Hematopoietic multipotent progenitor cell treated with erythropoietin and hydrocortisone succinate and interleukin-3 and kit ligand, for 8 days (in vitro differentiated cells): ENCODE measurements at regions not wholly inside any gene's neighbourhood (a gene's known extent, or its start where the extent isn't known, plus 50 kb on each side); places are given as distances from the start of the nearest gene placed in this dataset.

Source experiments
- DNase-seq: peaks from one replicate; pipeline ENCODE4 v3.0.0-alpha.2; 2015

DNA sequence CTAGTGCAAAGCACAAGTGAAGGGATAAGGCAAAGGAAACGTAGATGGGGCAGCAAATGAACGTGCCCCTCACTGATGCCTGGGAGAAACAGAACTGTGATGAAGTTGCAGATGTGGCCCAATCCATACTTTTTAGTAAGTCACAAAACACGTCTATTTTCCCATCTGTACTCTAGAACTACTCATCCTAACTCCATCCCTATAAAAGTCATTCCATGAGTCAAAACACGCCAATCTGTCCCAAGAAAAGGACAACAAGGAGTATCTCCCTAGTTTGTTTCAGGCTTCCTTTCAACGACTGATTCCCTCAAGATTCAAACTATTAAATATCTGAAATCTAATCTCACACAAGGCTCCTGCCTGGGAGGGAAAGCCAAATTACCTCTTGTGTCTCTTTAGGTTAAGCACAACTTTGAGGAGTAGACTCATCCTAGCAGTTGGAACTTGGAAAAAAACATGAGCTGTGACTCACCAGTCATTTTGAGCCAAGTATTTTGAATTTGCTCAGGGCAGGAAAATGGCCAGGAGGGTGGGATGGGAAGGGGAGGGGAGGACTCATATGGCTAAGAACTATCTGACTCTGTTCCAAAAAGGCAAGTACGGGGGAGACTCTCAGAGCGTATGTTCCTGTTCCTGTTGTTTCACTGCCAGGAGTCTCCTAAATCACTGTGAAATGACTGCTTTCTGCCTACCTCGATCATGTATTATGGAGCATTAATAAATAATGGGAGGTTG, 214.5 kb upstream of the CAMK1G start:
- no peak for DNase-seq

DNA sequence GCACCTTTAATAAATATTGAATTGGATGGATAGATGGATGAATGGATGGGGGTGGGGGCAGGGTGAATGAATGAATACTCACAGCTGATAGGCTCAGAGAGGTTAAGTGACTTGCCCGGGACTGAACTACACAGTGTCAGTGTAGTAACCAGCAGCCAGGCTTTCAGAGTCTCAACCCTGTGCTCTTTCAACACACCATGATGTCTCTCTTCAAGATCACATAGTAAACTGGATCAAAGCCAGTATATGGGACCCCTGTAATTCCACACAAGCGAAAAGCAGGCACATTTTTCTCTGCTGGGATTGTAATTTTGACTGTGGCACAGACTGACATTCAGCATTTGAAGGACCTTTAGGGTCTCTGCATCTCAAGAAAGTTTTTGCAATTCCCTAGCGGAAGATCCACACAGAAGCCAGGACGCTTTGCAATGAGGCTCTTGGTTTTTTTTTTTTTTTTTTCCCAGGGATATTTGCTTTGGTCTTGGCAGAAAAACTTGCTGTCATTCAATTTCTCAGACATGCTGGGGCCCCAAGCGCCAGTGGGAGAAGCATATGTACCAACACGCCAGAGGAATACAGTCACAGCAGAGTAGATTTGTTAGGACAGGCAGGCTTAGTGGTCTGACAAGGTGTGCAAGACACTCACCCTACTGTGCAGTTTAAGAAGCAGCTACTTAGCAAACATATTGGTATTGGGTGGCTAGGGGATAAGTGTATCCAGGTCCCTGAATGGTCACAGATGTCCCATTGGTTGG, 213.1 kb upstream of the CAMK1G start:
- no peak for DNase-seq

DNA sequence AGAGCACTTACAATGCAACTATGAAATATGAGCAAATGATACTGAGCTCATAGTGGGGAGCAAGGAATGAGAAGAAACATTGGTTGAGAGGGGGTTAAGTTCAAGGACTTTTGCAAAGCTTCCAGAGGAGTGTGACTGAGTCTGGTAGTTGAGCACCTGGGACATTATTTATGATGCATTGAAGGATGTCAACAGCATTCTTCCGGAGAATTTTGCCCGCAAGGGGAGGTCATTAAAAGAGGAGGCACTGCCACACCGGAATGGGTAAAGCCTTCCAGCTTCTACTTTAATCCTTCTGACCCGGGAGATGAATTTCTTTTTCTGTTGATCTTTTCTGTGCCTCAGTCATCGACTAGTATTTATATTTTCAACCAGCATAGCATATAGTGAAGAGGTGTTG, 208.4 kb upstream of the CAMK1G start:
- DNase-seq = no peak

DNA sequence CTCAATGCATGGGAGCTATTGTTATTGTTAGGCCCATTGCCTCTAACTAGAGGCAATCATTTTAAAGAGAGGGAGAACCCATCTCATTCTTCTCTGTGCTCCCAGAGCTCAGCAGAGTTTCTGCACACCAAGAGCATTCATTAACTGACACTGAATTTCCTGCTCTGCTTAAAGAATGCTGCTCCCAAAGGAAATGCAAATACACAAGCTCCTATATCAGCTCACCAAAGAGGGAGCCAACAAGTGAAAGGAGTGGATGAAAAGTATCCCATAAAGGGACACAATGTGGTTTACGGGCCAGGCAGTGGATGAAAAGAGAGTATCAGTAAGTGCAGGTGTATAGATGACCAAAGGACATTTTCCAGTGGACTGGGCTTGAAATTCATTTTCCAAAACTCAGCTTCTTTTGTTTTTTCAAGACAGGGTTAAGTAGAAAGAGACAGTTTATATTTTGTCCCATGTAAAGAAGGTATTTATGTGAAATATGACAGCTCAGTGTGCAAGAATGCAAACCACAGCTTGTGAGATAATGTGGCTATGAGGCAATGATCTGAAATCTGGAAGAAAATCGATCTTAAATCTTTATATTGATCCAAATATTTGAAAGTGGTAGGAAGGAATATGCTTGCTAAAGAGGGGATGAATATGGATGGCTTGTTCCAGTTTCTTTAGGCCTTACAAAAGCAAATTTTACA, 207.7 kb upstream of the CAMK1G start:
- DNase-seq = no peak

DNA sequence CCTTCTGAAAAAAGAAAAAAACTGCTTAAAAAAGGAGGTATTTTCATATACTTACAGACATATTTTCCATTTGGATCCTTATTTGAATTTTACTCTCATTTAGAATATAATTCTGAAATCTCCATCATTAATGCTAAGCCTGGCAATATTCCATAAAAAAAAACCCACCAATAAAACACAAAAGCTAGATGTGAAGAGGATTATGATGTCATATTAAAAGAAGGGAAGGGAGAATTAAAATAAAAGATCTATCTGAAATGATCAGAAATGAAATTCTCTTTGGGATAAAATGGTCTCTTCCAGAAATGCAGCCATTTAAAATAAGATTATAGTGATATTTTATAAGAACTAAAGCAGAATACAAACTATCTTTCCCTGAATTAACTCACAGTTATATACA, 206.7 kb upstream of the CAMK1G start:
- DNase-seq = no peak

DNA sequence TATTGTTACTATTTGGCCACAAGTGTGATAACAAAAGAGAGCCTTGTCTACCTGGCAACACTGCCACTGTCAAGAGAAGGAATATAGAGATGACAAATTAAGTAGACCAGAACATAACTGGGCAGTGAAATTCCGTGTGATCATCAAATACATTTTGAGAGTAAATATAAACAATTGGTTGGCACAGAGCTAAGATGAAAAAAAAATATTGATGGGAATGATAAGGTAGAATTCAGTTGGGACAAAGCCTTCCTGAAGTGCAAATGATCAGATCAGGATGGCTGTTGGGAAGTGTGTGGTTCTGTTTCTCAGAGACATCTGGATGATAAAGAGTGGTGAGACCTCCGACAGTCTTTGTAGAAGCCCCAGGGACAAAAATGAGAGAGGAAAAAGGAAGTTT, 205.5 kb upstream of the CAMK1G start:
- no peak for DNase-seq

DNA sequence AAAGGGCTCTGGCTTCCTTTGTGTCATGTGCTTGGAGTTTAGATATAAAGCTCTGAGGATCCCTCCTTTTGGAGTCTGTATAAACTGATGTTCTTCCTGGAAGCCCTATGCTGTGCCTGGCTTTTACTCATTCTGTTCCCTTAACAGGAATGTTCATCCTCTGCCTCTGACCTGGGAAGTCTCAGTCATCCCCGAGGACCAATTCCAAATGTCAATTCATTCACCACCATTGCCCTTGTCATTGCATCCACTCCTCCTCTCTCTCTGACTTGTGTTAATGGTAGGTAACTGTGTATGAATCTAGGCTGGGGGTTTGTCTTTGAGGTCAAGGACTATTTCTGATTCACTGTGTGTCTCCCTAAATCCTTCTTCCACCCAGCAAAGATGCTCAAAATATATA, 204.2 kb upstream of the CAMK1G start:
- DNase-seq = no peak

DNA sequence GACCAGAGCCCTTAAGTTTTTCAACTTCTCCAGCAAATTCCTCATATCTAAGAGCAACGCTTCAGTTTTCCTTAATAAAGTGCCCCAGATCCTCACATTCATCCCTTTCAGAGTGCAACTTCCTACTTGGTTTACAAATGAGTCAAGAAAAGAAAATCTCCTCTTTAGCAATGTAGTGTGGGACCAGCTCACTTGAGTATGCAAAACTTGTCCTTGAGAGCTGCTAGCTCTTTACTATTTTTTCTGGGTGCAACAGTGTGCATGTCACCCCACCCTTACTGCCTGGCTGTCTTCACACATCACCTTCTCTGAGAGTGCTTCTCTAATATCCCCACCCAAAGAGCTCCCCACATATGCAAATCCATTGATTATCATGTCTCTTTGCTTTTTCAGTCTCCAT, 203.1 kb upstream of the CAMK1G start:
- DNase-seq = no peak

DNA sequence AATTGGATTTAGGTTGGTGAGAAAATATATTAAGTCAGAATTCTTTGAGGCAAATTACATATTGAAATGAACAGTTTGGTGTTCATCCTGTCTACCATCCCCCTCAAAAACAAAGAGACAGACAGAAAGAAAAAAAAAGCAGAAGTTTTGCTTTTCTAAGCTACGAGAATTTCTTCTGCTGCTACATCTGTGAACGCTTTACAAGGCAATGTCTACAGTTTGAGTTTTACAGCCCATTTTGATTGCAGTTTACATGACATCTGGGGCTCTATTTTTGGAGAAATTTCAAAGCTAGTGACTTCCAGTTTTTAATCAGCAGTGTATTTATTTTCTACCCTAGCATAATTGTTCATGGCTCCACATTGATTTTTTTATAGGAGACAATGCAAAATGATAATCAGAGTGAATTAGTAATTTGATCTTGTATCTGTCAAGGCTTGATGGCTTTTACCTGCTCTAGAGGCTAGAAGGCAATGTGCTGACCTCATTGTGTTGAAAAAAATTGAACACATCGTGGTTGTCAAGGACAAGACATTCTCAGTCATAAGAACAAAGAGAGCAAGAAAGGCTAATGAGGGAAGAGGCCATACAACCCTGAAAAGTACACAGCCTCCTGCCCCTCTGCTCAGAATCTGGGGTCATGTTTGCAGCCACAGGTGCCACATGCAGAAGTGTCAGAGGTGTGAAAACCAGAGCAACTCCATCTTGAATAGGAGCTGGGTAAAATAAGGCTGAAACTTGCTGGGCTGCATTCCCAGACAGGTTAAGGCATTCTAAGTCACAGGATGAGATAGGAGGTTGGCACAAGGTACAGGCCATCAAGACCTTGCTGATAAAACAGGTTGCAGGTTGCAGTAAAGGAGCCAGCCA, 201.0 kb upstream of the CAMK1G start:
- no peak for DNase-seq

DNA sequence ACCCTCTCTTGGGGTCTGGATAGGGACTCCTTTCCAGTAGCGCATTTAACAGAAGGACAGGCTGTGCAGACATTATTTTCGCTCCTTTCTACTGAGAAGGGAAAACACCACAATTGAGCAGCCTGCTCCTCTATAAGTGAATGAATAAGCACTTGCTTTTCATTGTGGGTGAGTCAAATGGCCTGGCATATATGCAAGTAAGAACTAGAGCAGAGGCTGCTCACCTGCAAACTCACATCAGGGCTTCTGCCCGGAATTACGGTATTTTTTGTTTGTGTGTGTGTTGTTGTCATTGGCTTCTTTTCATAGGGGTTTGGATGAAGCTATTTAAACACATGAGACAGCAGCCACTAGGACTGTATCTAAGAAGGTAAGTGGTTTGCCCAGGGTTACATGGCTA, 200.1 kb upstream of the CAMK1G start:
- no peak for DNase-seq

DNA sequence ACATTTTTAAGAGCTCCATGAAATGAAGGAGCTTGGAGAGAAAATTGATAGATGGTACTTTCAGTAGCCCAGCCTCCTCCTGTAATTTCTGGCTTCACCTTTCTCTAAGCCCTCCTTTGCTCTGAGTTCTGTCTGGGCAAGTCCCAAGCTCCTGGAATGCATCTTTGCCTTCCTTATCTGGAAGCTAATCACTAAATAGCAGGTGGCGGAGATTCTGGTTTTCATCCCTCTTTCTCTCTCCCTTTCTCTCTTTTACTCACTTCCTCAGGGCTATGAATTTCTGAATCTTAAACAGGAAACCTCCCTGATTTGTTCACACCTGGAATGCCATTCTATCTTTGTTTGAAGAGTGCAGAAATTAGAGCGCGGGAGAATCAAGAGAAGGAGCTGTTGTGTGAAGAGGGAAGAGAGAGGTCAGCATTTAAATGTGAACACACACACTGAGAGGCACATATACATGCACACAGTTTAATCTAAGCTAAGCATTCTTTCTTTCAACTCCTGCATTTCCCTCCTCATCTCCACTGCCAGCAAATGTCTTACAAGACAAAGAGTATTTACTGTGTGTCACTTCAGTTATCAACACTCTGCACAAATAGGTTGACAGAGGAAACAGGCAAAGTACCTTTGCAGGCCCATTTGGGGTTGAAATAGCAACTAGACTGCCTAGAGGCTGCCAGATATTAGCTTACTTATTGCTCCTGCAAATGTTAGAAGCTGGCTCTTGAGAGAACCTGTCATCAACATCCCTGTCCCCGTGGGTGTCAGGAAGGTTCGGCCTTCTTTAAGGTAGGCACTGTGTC, 199.4 kb upstream of the CAMK1G start:
- DNase-seq = no peak

DNA sequence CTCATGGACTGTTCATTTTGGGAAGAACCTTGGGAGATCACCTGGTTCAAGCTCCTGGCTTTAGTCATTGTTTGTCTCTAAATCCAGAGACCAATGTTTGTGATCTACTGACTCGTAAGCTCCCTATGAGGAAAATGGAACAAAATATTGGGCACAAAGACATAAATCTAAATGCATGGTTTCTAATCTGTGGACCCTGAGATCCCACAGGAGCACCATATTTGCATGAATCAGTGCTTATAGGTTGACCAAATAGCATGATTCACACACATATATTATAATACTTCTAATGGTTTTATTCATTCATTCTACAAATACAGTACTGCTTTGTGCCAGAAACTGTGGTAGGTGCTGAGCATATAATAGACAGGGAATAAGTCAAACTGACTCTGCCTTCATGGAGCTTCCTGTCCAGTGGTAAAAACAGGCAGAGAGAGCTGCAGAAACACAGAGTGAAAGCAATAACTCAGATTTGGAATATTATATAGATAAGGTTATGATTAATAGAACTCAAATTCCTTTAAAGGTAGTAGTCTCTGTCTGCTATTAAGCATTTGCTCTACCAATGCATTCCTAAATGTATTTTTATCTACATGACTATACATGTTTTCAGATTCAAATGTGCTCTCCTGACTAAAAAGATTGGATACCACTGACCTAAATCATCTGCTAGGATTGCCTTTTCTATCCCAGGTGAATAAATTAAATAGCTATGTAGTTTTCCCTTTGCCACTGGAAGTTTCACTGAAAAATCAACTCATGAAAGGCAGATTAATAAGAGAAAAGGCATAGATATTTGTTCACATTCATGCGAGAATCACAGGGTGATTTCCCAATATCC, 198.6 kb upstream of the CAMK1G start:
- no peak for DNase-seq

DNA sequence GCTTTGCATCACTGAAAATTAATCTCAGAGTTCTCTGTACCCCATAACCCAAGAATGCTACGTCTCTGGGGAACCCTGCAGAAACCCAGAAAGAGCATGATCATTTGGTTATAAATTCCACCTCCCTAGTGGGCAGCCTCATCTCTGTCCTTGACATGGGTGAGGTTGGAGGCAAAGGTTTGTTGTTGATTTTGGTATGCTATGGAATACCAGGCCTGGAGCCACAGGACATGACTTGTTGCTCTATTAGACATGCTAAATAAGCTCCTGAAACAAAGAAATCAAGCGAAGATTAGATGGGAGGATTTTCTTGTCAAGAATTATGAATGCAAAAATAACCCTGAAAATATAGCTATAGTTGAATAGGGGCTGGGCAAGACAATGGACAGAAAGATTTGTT, 197.4 kb upstream of the CAMK1G start:
- DNase-seq = no peak

DNA sequence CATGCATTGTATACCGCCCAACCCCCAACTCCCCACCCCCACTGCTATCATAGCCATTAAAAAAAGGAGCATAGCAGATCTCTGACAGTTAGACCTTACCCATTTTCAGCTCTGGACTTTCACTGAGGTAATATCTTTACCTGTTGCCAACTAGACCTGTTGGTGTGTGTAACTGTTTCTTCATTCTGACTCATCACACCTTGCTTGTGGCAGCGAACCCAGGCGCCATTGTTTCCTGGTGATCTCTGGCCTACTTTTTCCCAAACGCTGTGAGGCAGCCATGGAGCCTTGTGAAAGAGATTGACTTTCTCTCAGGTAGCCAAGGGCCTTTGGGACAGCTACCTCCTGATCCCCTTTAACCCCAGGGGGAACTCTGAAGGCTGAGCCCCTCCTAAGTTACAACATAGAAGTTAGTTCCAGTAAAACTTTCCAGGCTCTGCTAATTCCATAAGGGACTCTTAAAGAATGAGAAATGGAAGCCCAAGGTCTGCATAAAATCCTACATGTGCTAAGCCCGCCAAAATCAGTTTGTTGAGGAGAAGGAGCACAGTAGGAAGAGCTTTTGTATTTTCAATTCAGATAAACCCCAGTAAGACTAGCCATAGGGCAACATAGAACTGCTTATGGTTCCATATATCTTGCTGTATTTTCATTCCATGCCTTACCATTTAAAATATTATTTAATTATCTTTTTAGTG, 196.1 kb upstream of the CAMK1G start:
- DNase-seq = no peak

DNA sequence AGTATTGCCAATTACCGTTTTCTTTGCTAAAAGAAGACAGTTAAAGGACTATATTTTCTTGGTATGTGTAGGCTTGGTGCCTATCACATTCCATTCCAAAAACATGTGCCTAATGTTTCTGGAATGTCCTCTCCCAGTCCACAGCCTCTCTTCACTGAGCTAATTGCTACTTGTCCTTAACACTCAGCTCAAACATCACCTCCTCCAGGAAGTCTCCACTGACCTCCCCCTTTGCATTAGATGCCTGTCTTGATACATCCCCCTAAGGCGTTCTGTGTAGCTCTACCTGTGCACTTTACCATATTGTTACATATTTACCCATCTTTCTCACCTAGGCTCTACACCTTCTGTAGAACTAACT, 195.6 kb upstream of the CAMK1G start:
- no peak for DNase-seq

DNA sequence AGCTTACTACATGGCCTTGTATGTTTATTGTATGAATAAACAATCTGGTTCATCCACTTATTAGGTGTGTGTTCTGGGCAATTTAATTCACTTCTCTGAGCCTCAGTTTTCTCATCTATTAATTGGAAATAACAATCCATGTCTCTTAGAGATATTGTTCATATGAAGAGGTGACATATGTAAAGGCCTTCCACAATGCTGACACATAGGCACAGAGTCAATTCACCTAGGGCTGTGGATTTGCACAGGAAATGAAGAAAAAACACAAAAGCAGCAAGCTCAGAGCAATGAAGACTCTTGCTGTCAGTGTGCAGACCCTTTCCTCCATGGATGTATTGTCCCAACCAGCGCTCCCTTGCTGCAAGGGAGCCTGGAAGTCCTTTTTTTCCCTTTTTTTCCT, 195.2 kb upstream of the CAMK1G start:
- DNase-seq = no peak

DNA sequence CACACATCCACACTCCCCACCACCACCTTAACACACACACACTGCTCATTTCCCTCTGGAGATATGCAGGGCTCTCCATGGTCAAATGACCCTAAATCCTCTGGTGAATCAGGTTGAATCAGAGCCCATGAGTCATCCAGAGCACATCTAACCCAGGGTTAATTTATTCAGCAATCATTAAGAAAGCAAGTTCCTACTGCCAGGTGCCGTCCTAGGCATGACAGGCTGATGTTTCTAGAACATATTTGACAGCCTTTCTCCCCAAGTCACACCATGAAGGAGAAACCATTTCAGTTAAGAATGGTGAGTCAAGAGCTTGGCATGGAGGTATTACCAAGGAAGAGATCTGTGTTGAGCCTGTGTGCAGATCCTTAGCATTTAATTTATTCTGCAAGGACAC, 194.3 kb upstream of the CAMK1G start:
- DNase-seq = no peak

DNA sequence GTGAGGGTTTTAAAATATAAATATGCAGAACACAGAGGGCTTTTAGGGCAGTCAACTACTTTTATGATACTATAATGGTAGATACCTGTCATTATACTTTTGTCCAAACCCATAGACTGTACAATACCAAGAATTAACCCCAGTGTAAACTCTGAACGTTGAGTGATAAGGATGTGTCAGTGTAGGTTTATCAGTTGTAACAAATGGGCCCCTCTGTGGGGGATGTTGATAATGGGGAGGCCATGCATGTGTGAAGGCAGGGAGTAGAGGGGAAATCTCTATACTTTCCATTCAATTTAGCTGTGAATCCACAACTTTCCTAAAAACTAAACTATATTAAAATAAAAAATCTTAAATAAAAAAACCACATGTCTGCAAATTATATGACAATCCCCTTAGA, 193.5 kb upstream of the CAMK1G start:
- peak; percentile 56 for DNase-seq

DNA sequence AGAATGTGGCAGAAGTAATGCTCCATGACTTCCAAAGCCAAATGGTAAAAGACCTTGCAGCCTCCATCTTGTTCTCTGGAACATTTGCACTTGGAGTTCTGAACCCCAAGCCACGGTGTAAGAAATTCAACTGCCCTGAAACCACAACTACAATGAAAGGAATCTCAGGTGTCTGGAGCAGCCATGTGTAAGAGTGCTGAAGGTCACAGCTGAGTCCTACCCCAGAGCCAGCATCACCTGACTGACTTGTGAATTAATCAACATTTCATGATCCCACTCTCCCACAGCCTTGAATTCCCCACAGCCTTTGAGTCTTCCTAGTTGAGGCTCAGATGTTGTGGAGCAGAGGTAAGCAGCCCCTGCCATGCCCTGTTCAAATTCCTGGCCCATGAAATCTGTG, 192.8 kb upstream of the CAMK1G start:
- DNase-seq = no peak

DNA sequence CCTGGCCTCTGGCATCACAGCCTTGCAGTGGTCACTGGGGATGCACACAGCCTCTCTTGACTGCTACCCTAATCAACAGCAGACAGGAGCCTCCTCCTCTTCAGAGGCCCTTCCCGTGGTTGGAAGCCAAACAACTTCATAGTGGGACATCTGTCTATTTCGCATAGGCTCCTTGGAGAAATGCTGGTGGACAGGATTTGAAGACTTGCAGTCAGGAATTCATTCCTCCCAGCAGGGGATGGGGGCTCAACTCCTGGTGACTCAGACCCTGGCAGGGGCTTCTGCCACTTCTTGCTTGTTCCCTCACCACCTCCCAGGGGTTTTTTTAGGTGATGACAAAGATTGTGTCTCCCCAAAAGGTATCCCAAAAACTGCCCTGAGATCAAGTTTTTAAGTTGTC, 191.7 kb upstream of the CAMK1G start:
- DNase-seq = no peak

DNA sequence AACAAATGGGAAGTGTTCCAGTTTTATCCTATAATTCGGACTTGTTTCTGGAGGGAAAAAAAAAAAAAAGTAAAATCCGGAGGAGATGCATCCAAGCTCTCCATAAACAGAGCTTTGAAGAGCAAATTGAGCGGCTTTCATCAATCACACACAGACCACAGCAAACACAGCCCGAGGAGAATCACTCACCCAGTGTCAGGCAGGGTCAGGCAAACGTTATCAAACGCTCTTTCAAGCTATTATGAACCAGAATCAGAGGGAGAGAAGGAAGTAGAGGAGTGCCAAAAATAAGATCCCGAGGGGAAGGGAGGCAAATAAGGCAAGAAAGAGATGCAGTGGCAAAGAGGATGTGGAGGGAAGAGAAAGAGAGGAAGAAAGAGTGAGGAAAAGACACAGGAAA, 188.3 kb upstream of the CAMK1G start:
- DNase-seq = no peak
